ENCODE measurements at regions not wholly inside any gene's neighbourhood (a gene's known extent, or its start where the extent isn't known, plus 50 kb on each side); places are given as distances from the start of the nearest gene placed in this dataset.

DNA sequence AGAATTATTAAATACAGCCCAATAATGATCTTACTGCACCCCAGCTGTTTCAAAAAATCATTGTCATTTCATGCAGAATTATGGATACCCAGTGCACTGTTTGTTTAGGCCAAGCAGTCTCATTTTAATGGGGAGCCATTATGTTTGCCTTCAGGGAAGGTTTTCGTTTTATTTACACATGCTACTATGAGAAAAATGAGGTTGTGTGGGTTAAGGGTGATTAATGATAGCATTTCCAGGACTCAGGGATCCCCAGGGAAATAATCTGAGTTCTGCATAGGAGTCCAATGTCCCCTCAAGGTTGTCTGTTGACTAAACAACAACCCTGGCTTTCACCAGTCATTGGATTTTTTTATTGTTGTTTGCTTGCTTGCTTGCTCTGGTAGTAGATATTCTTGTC, 71.0 kb upstream of the ZP4 start:
- Histone ChIP-seq H3K4me3 (no peak overlapping the region), H3K9me1 (ENCODE audit: control insufficient read depth, insufficient read depth, low read length) (no peaks in the 10 kb centered on the region), H2AFZ (ENCODE audit: low read depth, low read length) (no peak overlapping the region), H3K4me1 (replicated peaks in 1 of 2; ENCODE audit: control insufficient read depth in 2 of 2, insufficient read depth in 2 of 2, low read length in 2 of 2) (no peaks in the 10 kb centered on the region), H3K27ac (ENCODE audit: extremely low read depth, low read depth, low read length) (no peak overlapping the region), H3K4me2 (ENCODE audit: insufficient read depth, low read length) (no peak overlapping the region), H3K9ac (ENCODE audit: insufficient read depth in 1 of 2, low read depth in 2 of 2, low read length in 2 of 2) (no peak overlapping the region), H4K20me1 (replicated peaks; ENCODE audit: control insufficient read depth, insufficient read depth, low read length) (no peaks in the 10 kb centered on the region), H3K36me3 (ENCODE audit: control insufficient read depth, insufficient read depth, low read length) (no peaks in the 10 kb centered on the region), H3K27me3 (ENCODE audit: control insufficient read depth in 2 of 2, insufficient read depth in 2 of 2, low read length in 2 of 2) (no peaks in the 10 kb centered on the region), H3K79me2 (ENCODE audit: control insufficient read depth, insufficient read depth, low read length) (no peaks in the 10 kb centered on the region), H3K9me3 (replicated peaks; ENCODE audit: control insufficient read depth, insufficient read depth, low read depth, low read length) (no peaks in the 10 kb centered on the region; the same call in 1 of the 2 replicates)
- ATAC-seq (no peak), DNase-seq (ENCODE audit: extremely low read depth in 1 of 4, low spot score in 3 of 4) (no peak), FAIRE-seq (no peak)
- ChIA-PET CTCF (ENCODE audit: low intra/inter-chr PET ratio) (no interaction called here), POLR2A (no interaction called here)
- BruUV-seq (replicated peaks) = no TSS peak
- TF ChIP-seq ARHGAP35 (IDR thresholded peaks at IDR 0.05; ENCODE audit: partially characterized antibody) (no peak), HOMEZ (CRISPR knock-in tag; IDR thresholded peaks at IDR 0.05) (no peak), WHSC1 (IDR thresholded peaks at IDR 0.05; ENCODE audit: low read length) (no peak), DMBX1 (CRISPR knock-in tag; IDR thresholded peaks at IDR 0.05; ENCODE audit: borderline replicate concordance) (no peak)
- in situ Hi-C loops (cut with MboI) = no loop called here
- WGBS (ENCODE audit: insufficient coverage, low coverage, missing lambda C conversion rate) = 0% methylated on average over 1 of the region's 1 CpG
- intact Hi-C loops (cut with micrococcal nuclease) = no loop called here

GRCh38 chr1:237959838-237960237, 69.1 kb upstream of the ZP4 start:
- Histone ChIP-seq H3K27me3 (ENCODE audit: control insufficient read depth in 2 of 2, insufficient read depth in 2 of 2, low read length in 2 of 2) (no peaks in the 10 kb centered on the region), H2AFZ (ENCODE audit: low read depth, low read length) (no peak overlapping the region), H3K79me2 (ENCODE audit: control insufficient read depth, insufficient read depth, low read length) (no peaks in the 10 kb centered on the region), H4K20me1 (replicated peaks; ENCODE audit: control insufficient read depth, insufficient read depth, low read length) (no peaks in the 10 kb centered on the region), H3K36me3 (ENCODE audit: control insufficient read depth, insufficient read depth, low read length) (no peaks in the 10 kb centered on the region), H3K9ac (ENCODE audit: insufficient read depth in 1 of 2, low read depth in 2 of 2, low read length in 2 of 2) (no peak overlapping the region), H3K9me3 (replicated peaks; ENCODE audit: control insufficient read depth, insufficient read depth, low read depth, low read length) (no peaks in the 10 kb centered on the region; the same call in 1 of the 2 replicates), H3K9me1 (ENCODE audit: control insufficient read depth, insufficient read depth, low read length) (no peaks in the 10 kb centered on the region), H3K4me1 (replicated peaks in 1 of 2; ENCODE audit: control insufficient read depth in 2 of 2, insufficient read depth in 2 of 2, low read length in 2 of 2) (no peaks in the 10 kb centered on the region), H3K27ac (ENCODE audit: extremely low read depth, low read depth, low read length) (no peak overlapping the region), H3K4me3 (no peak overlapping the region), H3K4me2 (ENCODE audit: insufficient read depth, low read length) (no peak overlapping the region)
- BruUV-seq (replicated peaks) = no TSS peak
- ChIA-PET POLR2A (no interaction called here), CTCF (ENCODE audit: low intra/inter-chr PET ratio) (no interaction called here)
- intact Hi-C loops (cut with micrococcal nuclease) (no loop called here), in situ Hi-C loops (cut with MboI) (no loop called here)
- FAIRE-seq = no peak
- DNase-seq (ENCODE audit: extremely low read depth in 1 of 4, low spot score in 3 of 4) = no peak
- ATAC-seq = no peak

All from K562 (cell line).